Hepatocyte (in vitro differentiated cells): ENCODE measurements at regions not wholly inside any gene's neighbourhood (a gene's known extent, or its start where the extent isn't known, plus 50 kb on each side); places are given as distances from the start of the nearest gene placed in this dataset.

Source experiments
- DNase-seq: peaks from one replicate; pipeline ENCODE4 v3.0.0-alpha.2; 2016; ENCODE audit warnings: low spot score
- H2AFZ ChIP-seq: fragments of 200-600 bp; sonication (generic); 2 replicates; pipeline ENCODE4 v1.6.0; 2016; ENCODE audit warnings: antibody characterized with exemption, mild to moderate bottlenecking
- H3K27ac ChIP-seq: fragments of 200-600 bp; sonication (generic); 2 replicates; pipeline ENCODE4 v1.5.1; 2016; ENCODE audit warnings: mild to moderate bottlenecking
- H3K27me3 ChIP-seq: fragments of 200-600 bp; sonication (generic); 2 replicates; pipeline ENCODE4 v1.6.1; 2016
- H3K36me3 ChIP-seq: fragments of 200-600 bp; sonication (generic); replicated peaks from 2 replicates; pipeline ENCODE4 v1.5.1; 2016; ENCODE audit warnings: low read depth; ENCODE audit not compliant: insufficient read depth
- H3K4me1 ChIP-seq: fragments of 200-600 bp; sonication (generic); 2 replicates; pipeline ENCODE4 v1.5.1; 2016; ENCODE audit warnings: mild to moderate bottlenecking, moderate library complexity; ENCODE audit not compliant: insufficient read depth
- H3K4me2 ChIP-seq: fragments of 200-600 bp; sonication (generic); 2 replicates; pipeline ENCODE4 v1.6.0; 2016
- H3K4me3 ChIP-seq: fragments of 200-600 bp; sonication (generic); 2 replicates; pipeline ENCODE4 v1.5.1; 2016; ENCODE audit warnings: mild to moderate bottlenecking
- H3K79me2 ChIP-seq: fragments of 200-600 bp; sonication (generic); 2 replicates; pipeline ENCODE4 v1.6.0; 2017; ENCODE audit warnings: mild to moderate bottlenecking
- H3K9me2 ChIP-seq: fragments of 200-600 bp; sonication (generic); replicated peaks from 2 replicates; pipeline ENCODE4 v1.6.0; 2017; ENCODE audit warnings: mild to moderate bottlenecking; ENCODE audit not compliant: insufficient read depth
- H3K9me3 ChIP-seq: fragments of 200-600 bp; sonication (generic); 2 replicates; pipeline ENCODE4 v1.5.1; 2016; ENCODE audit warnings: low read depth, mild to moderate bottlenecking
- H4K20me1 ChIP-seq: fragments of 200-600 bp; sonication (generic); 2 replicates; pipeline ENCODE4 v1.6.0; 2016; ENCODE audit warnings: mild to moderate bottlenecking; ENCODE audit not compliant: insufficient read depth, poor library complexity, severe bottlenecking
- EZH2 ChIP-seq: fragments of 200-600 bp; sonication (generic); IDR thresholded peaks from 2 replicates; pipeline ENCODE4 v1.6.1; 2016; ENCODE audit warnings: antibody characterized with exemption, mild to moderate bottlenecking, borderline replicate concordance
- EZH2phosphoT487 ChIP-seq: fragments of 200-600 bp; sonication (generic); IDR thresholded peaks from one replicate; pipeline ENCODE4 v1.6.1; 2018; ENCODE audit warnings: antibody characterized with exemption, mild to moderate bottlenecking, low read depth, moderate library complexity; ENCODE audit not compliant: unreplicated experiment, severe bottlenecking
- WGBS: methylation state at CpG from one replicate; pipeline ENCODE4 v1.1.6; 2016; ENCODE audit warnings: low lambda C conversion rate; ENCODE audit errors: missing lambda C conversion rate; 5-methylcytosine and 5-hydroxymethylcytosine counted together
- TF ChIP-seq, protein P1 (sequence below): fragments of 200-600 bp; sonication (generic); IDR thresholded peaks from 2 replicates; pipeline ENCODE4 v1.5.1; 2016; ENCODE audit warnings: antibody characterized with exemption, mild to moderate bottlenecking; ENCODE audit not compliant: poor library complexity

- no peaks in the 10 kb centered on the region for H3K9me3 ChIP-seq
- H3K4me1 ChIP-seq, result no peaks in the 10 kb centered on the region
- no peak for TF ChIP-seq EZH2
- TF ChIP-seq EZH2phosphoT487, result no peak
- TF ChIP-seq, protein P1, sequence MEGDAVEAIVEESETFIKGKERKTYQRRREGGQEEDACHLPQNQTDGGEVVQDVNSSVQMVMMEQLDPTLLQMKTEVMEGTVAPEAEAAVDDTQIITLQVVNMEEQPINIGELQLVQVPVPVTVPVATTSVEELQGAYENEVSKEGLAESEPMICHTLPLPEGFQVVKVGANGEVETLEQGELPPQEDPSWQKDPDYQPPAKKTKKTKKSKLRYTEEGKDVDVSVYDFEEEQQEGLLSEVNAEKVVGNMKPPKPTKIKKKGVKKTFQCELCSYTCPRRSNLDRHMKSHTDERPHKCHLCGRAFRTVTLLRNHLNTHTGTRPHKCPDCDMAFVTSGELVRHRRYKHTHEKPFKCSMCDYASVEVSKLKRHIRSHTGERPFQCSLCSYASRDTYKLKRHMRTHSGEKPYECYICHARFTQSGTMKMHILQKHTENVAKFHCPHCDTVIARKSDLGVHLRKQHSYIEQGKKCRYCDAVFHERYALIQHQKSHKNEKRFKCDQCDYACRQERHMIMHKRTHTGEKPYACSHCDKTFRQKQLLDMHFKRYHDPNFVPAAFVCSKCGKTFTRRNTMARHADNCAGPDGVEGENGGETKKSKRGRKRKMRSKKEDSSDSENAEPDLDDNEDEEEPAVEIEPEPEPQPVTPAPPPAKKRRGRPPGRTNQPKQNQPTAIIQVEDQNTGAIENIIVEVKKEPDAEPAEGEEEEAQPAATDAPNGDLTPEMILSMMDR, result no peak
- no peak overlapping the region for H3K4me2 ChIP-seq
- DNase-seq, result no peak
- H3K4me3 ChIP-seq, result no peak overlapping the region
- H3K79me2 ChIP-seq, result no peaks in the 10 kb centered on the region
- 85% methylated on average over 10 of the region's 10 CpGs for WGBS
- H2AFZ ChIP-seq, result no peak overlapping the region
- no peaks in the 10 kb centered on the region for H3K9me2 ChIP-seq
- H3K27me3 ChIP-seq, result no peaks in the 10 kb centered on the region
- no peaks in the 10 kb centered on the region for H4K20me1 ChIP-seq
- H3K36me3 ChIP-seq, result no peaks in the 10 kb centered on the region
- no peak overlapping the region for H3K27ac ChIP-seq
Measured at GRCh38 chr2:234790380-234790779, 161.4 kb upstream of the SH3BP4 start.

DNA sequence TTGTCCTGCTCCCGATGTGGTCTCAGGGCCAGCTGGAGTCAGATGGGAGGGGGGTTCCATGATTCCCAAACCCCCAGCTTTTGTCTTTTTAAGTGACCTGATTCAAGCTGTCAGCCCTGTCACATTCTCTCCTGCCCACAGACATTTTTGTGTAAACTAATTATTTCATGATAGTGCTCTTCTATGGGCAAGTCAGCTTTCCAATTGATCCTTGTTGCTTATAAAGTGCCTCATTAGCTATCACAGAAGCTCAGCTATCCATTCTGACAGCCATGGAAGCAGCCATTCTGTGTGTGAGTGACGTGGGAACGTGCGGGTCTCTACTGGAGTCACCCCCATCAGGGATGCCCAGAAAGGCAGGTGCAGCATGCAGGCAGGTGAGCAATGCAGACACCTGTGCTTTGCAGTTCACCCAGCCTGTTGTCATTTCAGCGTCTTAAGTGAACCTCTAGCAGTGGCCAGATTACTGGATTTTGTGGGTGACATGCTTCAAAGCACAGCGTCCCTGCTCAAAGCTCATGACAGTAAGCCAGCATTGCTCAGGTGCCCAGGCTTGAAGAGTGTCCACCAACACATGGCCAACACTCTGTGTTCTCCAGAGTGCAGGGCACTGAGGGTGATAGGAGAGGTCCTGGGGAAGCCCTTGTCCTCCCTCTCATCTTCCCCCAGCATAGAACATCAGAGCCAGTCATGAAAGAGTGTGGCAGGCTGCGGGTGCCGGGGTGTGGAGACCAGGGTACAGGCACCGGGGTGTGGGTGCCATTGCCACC is 162.1 kb upstream of the SH3BP4 start:
- Histone ChIP-seq H3K36me3 (no peaks in the 10 kb centered on the region), H3K9me3 (no peaks in the 10 kb centered on the region), H3K9me2 (no peaks in the 10 kb centered on the region), H3K4me2 (no peak overlapping the region), H4K20me1 (no peaks in the 10 kb centered on the region), H3K27me3 (no peaks in the 10 kb centered on the region), H3K4me3 (no peak overlapping the region), H3K79me2 (no peaks in the 10 kb centered on the region), H3K27ac (no peak overlapping the region), H3K4me1 (no peaks in the 10 kb centered on the region), H2AFZ (no peak overlapping the region)
- TF ChIP-seq EZH2, result no peak
- TF ChIP-seq EZH2phosphoT487, result no peak
- TF ChIP-seq, protein P1, result no peak
- 93% methylated on average over 9 of the region's 9 CpGs for WGBS
- DNase-seq, result no peak

DNA sequence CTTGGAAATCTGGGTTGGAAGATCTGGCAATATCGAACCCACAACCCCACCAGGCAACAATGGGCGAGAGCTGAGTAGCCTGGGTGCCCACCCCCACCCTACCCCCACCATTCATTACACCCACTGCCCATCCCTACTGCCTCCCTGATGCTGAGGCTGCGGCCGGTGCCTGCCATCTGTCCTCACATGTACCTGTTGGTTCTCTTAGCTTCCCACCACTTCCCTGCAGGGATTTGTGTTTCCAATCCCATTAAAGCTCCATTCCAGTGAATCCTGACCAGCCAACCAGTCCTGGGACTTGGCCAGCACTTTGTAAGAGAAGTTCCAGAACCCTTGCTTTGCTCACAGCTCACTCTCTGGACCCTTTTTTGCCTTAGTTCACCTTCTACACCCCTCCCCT is 163.0 kb upstream of the SH3BP4 start:
- H2AFZ ChIP-seq, result no peak overlapping the region
- TF ChIP-seq, protein P1, result no peak
- TF ChIP-seq EZH2 (no peak), EZH2phosphoT487 (no peak)
- no peaks in the 10 kb centered on the region for H3K36me3 ChIP-seq
- 86% methylated on average over 4 of the region's 4 CpGs for WGBS
- DNase-seq, result no peak
- no peaks in the 10 kb centered on the region for H4K20me1 ChIP-seq
- no peaks in the 10 kb centered on the region for H3K9me2 ChIP-seq
- H3K79me2 ChIP-seq, result no peaks in the 10 kb centered on the region
- no peaks in the 10 kb centered on the region for H3K4me1 ChIP-seq
- H3K27me3 ChIP-seq, result no peaks in the 10 kb centered on the region
- no peak overlapping the region for H3K4me2 ChIP-seq
- no peaks in the 10 kb centered on the region for H3K9me3 ChIP-seq
- no peak overlapping the region for H3K4me3 ChIP-seq
- no peak overlapping the region for H3K27ac ChIP-seq
